ENCODE measurements at regions not wholly inside any gene's neighbourhood (a gene's known extent, or its start where the extent isn't known, plus 50 kb on each side); places are given as distances from the start of the nearest gene placed in this dataset.

- no peaks in the 10 kb centered on the region for H3K36me3 ChIP-seq (replicated peaks; ENCODE audit: low read depth, low read length)
- H3K79me2 ChIP-seq (ENCODE audit: low read length) = no peaks in the 10 kb centered on the region
- no peak overlapping the region for H3K4me2 ChIP-seq (ENCODE audit: low read length)
- no peaks in the 10 kb centered on the region for H4K20me1 ChIP-seq (ENCODE audit: insufficient read depth, low read length)
- H3K27ac ChIP-seq (ENCODE audit: low read length) = no peak overlapping the region
- TF ChIP-seq EZH2phosphoT487 (IDR thresholded peaks at IDR 0.05; ENCODE audit: low read depth) (no peak), CTCF (IDR thresholded peaks at IDR 0.05; ENCODE audit: low read depth, low read length) (no peak)
- H2AFZ ChIP-seq (ENCODE audit: low read depth, low read length) = no peak overlapping the region
- H3K4me3 ChIP-seq (ENCODE audit: low read length) = no peak overlapping the region
- H3K9me3 ChIP-seq (ENCODE audit: insufficient read depth, low read length) = no peaks in the 10 kb centered on the region
- no peaks in the 10 kb centered on the region for H3K4me1 ChIP-seq (ENCODE audit: low read length)
- H3K27me3 ChIP-seq (ENCODE audit: low read depth, low read length) = no peaks in the 10 kb centered on the region
- no peak overlapping the region for H3K9ac ChIP-seq (ENCODE audit: low read length)
Measured at GRCh38 chr17:74123866-74124444, 79.5 kb upstream of the RPL38 start.

- Histone ChIP-seq H3K4me2 (ENCODE audit: low read length) (no peak overlapping the region), H3K27me3 (ENCODE audit: low read depth, low read length) (no peaks in the 10 kb centered on the region), H3K4me3 (ENCODE audit: low read length) (no peak overlapping the region), H3K9me3 (ENCODE audit: insufficient read depth, low read length) (no peaks in the 10 kb centered on the region), H2AFZ (ENCODE audit: low read depth, low read length) (no peak overlapping the region), H3K9ac (ENCODE audit: low read length) (no peak overlapping the region), H3K79me2 (ENCODE audit: low read length) (no peaks in the 10 kb centered on the region), H3K4me1 (ENCODE audit: low read length) (no peaks in the 10 kb centered on the region), H4K20me1 (ENCODE audit: insufficient read depth, low read length) (no peaks in the 10 kb centered on the region), H3K36me3 (replicated peaks; ENCODE audit: low read depth, low read length) (no peaks in the 10 kb centered on the region), H3K27ac (ENCODE audit: low read length) (no peak overlapping the region)
- TF ChIP-seq EZH2phosphoT487 (IDR thresholded peaks at IDR 0.05; ENCODE audit: low read depth) (no peak), CTCF (IDR thresholded peaks at IDR 0.05; ENCODE audit: low read depth, low read length) (no peak)
Measured at GRCh38 chr17:74125156-74125555, 78.3 kb upstream of the RPL38 start.

- H3K9ac ChIP-seq (ENCODE audit: low read length) = no peak overlapping the region
- no peaks in the 10 kb centered on the region for H3K4me1 ChIP-seq (ENCODE audit: low read length)
- H3K9me3 ChIP-seq (ENCODE audit: insufficient read depth, low read length) = no peaks in the 10 kb centered on the region
- no peaks in the 10 kb centered on the region for H3K79me2 ChIP-seq (ENCODE audit: low read length)
- H2AFZ ChIP-seq (ENCODE audit: low read depth, low read length) = no peak overlapping the region
- no peaks in the 10 kb centered on the region for H3K27me3 ChIP-seq (ENCODE audit: low read depth, low read length)
- no peaks in the 10 kb centered on the region for H4K20me1 ChIP-seq (ENCODE audit: insufficient read depth, low read length)
- no peak overlapping the region for H3K27ac ChIP-seq (ENCODE audit: low read length)
- H3K4me2 ChIP-seq (ENCODE audit: low read length) = peak overlapping the region; percentile 5; the same call in 1 of the 2 replicates
- TF ChIP-seq CTCF (IDR thresholded peaks at IDR 0.05; ENCODE audit: low read depth, low read length) = no peak
- no peak for TF ChIP-seq EZH2phosphoT487 (IDR thresholded peaks at IDR 0.05; ENCODE audit: low read depth)
- no peaks in the 10 kb centered on the region for H3K36me3 ChIP-seq (replicated peaks; ENCODE audit: low read depth, low read length)
- H3K4me3 ChIP-seq (ENCODE audit: low read length) = no peak overlapping the region
Measured at GRCh38 chr17:74126179-74126900, 77.1 kb upstream of the RPL38 start.

- Histone ChIP-seq H3K9ac (ENCODE audit: low read length) (no peak overlapping the region), H3K36me3 (replicated peaks; ENCODE audit: low read depth, low read length) (no peaks in the 10 kb centered on the region), H3K79me2 (ENCODE audit: low read length) (no peaks in the 10 kb centered on the region), H3K9me3 (ENCODE audit: insufficient read depth, low read length) (no peaks in the 10 kb centered on the region), H3K4me3 (ENCODE audit: low read length) (no peak overlapping the region), H4K20me1 (ENCODE audit: insufficient read depth, low read length) (no peaks in the 10 kb centered on the region), H2AFZ (ENCODE audit: low read depth, low read length) (no peak overlapping the region), H3K4me1 (ENCODE audit: low read length) (no peaks in the 10 kb centered on the region), H3K4me2 (ENCODE audit: low read length) (no peak overlapping the region), H3K27me3 (ENCODE audit: low read depth, low read length) (no peaks in the 10 kb centered on the region), H3K27ac (ENCODE audit: low read length) (no peak overlapping the region)
- TF ChIP-seq EZH2phosphoT487 (IDR thresholded peaks at IDR 0.05; ENCODE audit: low read depth) (no peak), CTCF (IDR thresholded peaks at IDR 0.05; ENCODE audit: low read depth, low read length) (no peak)
Measured at GRCh38 chr17:74126959-74127358, 76.5 kb upstream of the RPL38 start.

Measured in OCI-LY3 (cell line).